SK-N-SH treated with all-trans-retinoic acid at 6 μM for 48 hours (cell line): ENCODE measurements at regions not wholly inside any gene's neighbourhood (a gene's known extent, or its start where the extent isn't known, plus 50 kb on each side); places are given as distances from the start of the nearest gene placed in this dataset.

Source experiments
- CSDC2 ChIP-seq: fragments of 250-450 bp; sonication (Bioruptor Pico); IDR thresholded peaks from 2 replicates; pipeline ENCODE4 v1.5.0; 2020; ENCODE audit warnings: mild to moderate bottlenecking, moderate library complexity
- ESRRG ChIP-seq: fragments of 250-450 bp; sonication (Bioruptor Pico); IDR thresholded peaks from 2 replicates; pipeline ENCODE4 v1.6.1; 2021; ENCODE audit warnings: mild to moderate bottlenecking
- ISL1 ChIP-seq: fragments of 250-450 bp; sonication (Bioruptor Pico); IDR thresholded peaks from 2 replicates; pipeline ENCODE4 v2.1.2; 2022; ENCODE audit warnings: mild to moderate bottlenecking, moderate library complexity
- OSR1 ChIP-seq: fragments of 250-450 bp; sonication (Bioruptor Pico); IDR thresholded peaks from 2 replicates; pipeline ENCODE4 v1.8.0; 2022; ENCODE audit warnings: moderate library complexity, mild to moderate bottlenecking, inconsistent platforms
- RARB ChIP-seq: fragments of 250-450 bp; sonication (Bioruptor Pico); IDR thresholded peaks from 2 replicates; pipeline ENCODE4 v1.8.0; 2021; ENCODE audit warnings: mild to moderate bottlenecking, moderate library complexity
- SNAI2 ChIP-seq: fragments of 250-450 bp; sonication (Bioruptor Pico); IDR thresholded peaks from 2 replicates; pipeline ENCODE4 v1.5.0; 2020; ENCODE audit warnings: mild to moderate bottlenecking, moderate library complexity
- TCF4 ChIP-seq: fragments of 250-450 bp; sonication (Bioruptor Pico); IDR thresholded peaks from 2 replicates; pipeline ENCODE4 v1.8.0; 2021; ENCODE audit warnings: mild to moderate bottlenecking, moderate library complexity, borderline replicate concordance
- ZFP3 ChIP-seq: fragments of 250-450 bp; sonication (Bioruptor Pico); IDR thresholded peaks from 2 replicates; pipeline ENCODE4 v1.5.0; 2020; ENCODE audit warnings: mild to moderate bottlenecking, moderate library complexity
- ZFP30 ChIP-seq: fragments of 450-650 bp; formaldehyde crosslinking; IDR thresholded peaks from 2 replicates; pipeline ENCODE4 v1.5.0; 2022; ENCODE audit warnings: mild to moderate bottlenecking, moderate library complexity
- TF ChIP-seq, protein P1 (sequence below): fragments of 250-450 bp; sonication (Bioruptor Pico); IDR thresholded peaks from 2 replicates; pipeline ENCODE4 v1.8.0; 2020; ENCODE audit warnings: mild to moderate bottlenecking, moderate library complexity, borderline replicate concordance
- TF ChIP-seq, protein P2 (sequence below): fragments of 250-450 bp; sonication (Bioruptor Pico); IDR thresholded peaks from 2 replicates; pipeline ENCODE4 v1.5.1; 2020; ENCODE audit warnings: low read depth, mild to moderate bottlenecking, moderate library complexity

DNA sequence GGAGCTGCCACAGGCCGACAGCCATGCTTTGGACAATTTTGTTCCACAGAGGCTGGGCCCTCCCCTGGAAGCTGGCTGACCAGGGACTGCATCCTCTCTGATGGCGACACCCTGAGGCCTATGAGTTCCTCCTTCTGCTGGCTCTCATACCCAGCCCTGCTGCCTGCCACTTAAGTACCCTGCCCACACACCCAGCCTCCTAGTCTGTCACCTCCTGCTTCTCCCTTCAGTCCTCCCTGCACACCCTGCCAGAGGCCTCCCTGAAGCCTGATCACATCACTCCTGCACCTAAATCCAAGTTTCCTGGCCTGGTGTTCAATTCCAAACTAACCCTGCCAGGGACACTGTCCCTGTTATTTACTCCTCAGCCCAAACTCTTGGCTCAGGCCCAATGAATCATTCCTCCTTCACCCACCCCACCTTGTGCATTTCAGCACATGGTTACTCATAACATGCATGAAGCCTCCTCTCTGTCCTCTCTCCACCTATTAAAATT lies 136.7 kb upstream of the NECTIN1 start:
- TF ChIP-seq, protein P1, sequence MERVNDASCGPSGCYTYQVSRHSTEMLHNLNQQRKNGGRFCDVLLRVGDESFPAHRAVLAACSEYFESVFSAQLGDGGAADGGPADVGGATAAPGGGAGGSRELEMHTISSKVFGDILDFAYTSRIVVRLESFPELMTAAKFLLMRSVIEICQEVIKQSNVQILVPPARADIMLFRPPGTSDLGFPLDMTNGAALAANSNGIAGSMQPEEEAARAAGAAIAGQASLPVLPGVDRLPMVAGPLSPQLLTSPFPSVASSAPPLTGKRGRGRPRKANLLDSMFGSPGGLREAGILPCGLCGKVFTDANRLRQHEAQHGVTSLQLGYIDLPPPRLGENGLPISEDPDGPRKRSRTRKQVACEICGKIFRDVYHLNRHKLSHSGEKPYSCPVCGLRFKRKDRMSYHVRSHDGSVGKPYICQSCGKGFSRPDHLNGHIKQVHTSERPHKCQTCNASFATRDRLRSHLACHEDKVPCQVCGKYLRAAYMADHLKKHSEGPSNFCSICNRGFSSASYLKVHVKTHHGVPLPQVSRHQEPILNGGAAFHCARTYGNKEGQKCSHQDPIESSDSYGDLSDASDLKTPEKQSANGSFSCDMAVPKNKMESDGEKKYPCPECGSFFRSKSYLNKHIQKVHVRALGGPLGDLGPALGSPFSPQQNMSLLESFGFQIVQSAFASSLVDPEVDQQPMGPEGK (CRISPR knock-in tag) = no peak
- no peak for TF ChIP-seq RARB (CRISPR knock-in tag)
- no peak for TF ChIP-seq SNAI2 (CRISPR knock-in tag)
- TF ChIP-seq ESRRG (CRISPR knock-in tag) = no peak
- no peak for TF ChIP-seq ISL1
- no peak for TF ChIP-seq ZFP3 (CRISPR knock-in tag)
- TF ChIP-seq OSR1 = no peak
- TF ChIP-seq ZFP30 (CRISPR knock-in tag) = no peak
- TF ChIP-seq TCF4 = no peak
- TF ChIP-seq, protein P2, sequence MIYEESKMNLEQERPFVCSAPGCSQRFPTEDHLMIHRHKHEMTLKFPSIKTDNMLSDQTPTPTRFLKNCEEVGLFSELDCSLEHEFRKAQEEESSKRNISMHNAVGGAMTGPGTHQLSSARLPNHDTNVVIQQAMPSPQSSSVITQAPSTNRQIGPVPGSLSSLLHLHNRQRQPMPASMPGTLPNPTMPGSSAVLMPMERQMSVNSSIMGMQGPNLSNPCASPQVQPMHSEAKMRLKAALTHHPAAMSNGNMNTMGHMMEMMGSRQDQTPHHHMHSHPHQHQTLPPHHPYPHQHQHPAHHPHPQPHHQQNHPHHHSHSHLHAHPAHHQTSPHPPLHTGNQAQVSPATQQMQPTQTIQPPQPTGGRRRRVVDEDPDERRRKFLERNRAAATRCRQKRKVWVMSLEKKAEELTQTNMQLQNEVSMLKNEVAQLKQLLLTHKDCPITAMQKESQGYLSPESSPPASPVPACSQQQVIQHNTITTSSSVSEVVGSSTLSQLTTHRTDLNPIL (CRISPR knock-in tag) = no peak
- TF ChIP-seq CSDC2 (CRISPR knock-in tag) = no peak
